IPS-18c (cell line): ENCODE measurements at regions not wholly inside any gene's neighbourhood (a gene's known extent, or its start where the extent isn't known, plus 50 kb on each side); places are given as distances from the start of the nearest gene placed in this dataset.

Source experiments
- H3K4me3 ChIP-seq: 2 replicates; pipeline ENCODE4 v1.7.0; 2013; ENCODE audit warnings: low read depth, mild to moderate bottlenecking, low read length, moderate library complexity; ENCODE audit not compliant: insufficient read depth
- H3K9me3 ChIP-seq: one replicate; pipeline ENCODE4 v1.6.1; 2013; ENCODE audit warnings: mild to moderate bottlenecking, low read length, moderate library complexity; ENCODE audit not compliant: control insufficient read depth, insufficient read depth

- Histone ChIP-seq H3K9me3 (peaks cover 81% of the 10 kb centered on the region), H3K4me3 (peak overlapping the region; percentile 15)
Observed at GRCh38 chr21:7951854-7952519, 2569.4 kb upstream of the TPTE start.

- Histone ChIP-seq H3K9me3 (peaks cover 82% of the 10 kb centered on the region), H3K4me3 (no peak overlapping the region)
Observed at GRCh38 chr21:7952648-7953047, 2568.7 kb upstream of the TPTE start.

- Histone ChIP-seq H3K9me3 (peaks cover 85% of the 10 kb centered on the region), H3K4me3 (no peak overlapping the region; the same call in 1 of the 2 replicates)
Observed at GRCh38 chr21:7953058-7953457, 2568.3 kb upstream of the TPTE start.

GRCh38 chr21:7955358-7956073 lies 2565.9 kb upstream of the TPTE start:
- H3K9me3 ChIP-seq: peaks cover 72% of the 10 kb centered on the region
- peak overlapping the region; percentile 15; the same call in 1 of the 2 replicates for H3K4me3 ChIP-seq

GRCh38 chr21:7956074-7956452 lies 2565.3 kb upstream of the TPTE start:
- Histone ChIP-seq H3K4me3 (peak overlapping the region; percentile 15; the same call in 1 of the 2 replicates), H3K9me3 (peaks cover 66% of the 10 kb centered on the region)

- Histone ChIP-seq H3K4me3 (0 out of 2 replicates have a peak overlapping the region, but pooled peaks have one; percentile 25), H3K9me3 (peaks cover 55% of the 10 kb centered on the region)
Observed at GRCh38 chr21:7956998-7957712, 2564.2 kb upstream of the TPTE start.

- H3K9me3 ChIP-seq: peaks cover 50% of the 10 kb centered on the region
Observed at GRCh38 chr21:7957713-7958064, 2563.7 kb upstream of the TPTE start.

More at GRCh38 chr21:7957713-7958064, 2563.7 kb upstream of the TPTE start:
- H3K4me3 ChIP-seq: peak overlapping the region; percentile 25; the same call in 1 of the 2 replicates
